Glomerular endothelial cell (primary cell): ENCODE measurements at regions not wholly inside any gene's neighbourhood (a gene's known extent, or its start where the extent isn't known, plus 50 kb on each side); places are given as distances from the start of the nearest gene placed in this dataset.

Experiments used
- DNase-seq: peaks from one replicate; pipeline ENCODE4 v3.0.0-alpha.2; 2011; ENCODE audit warnings: low read depth, low spot score; ENCODE audit errors: extremely low read depth

DNA sequence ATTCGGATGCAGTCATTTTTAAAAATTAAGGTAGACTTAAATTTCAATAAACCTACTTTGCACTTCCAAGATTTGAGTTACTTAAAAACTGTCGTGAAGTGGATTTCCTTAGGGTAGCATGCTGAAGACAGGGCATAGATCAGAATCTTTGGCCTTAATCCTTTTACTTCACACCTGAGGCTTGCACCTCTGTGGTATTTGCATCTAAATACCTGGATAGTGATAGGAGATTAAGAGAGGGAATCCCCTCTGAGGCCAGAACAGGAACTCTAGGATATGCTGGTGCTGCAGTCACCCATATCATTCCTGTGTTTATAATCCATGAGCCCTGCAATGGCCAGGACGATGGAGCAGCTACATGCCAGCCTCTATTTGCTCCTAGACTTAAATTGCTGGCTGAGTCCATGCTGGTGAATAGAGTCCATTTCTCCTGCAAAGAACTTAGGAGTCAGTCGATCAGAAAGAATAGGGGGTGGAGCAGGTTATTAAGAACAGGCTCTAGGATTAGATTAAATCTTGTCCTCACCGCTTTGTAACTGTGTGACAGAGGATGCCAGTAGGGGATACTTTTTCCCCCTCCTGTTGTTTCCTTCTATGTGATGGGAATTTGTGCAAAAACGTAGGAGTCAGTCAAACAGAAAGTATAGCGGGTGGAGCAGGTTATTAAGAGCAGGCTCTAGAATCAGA lies 333.6 kb downstream of the DUSP10 start:
- DNase-seq = no peak

DNA sequence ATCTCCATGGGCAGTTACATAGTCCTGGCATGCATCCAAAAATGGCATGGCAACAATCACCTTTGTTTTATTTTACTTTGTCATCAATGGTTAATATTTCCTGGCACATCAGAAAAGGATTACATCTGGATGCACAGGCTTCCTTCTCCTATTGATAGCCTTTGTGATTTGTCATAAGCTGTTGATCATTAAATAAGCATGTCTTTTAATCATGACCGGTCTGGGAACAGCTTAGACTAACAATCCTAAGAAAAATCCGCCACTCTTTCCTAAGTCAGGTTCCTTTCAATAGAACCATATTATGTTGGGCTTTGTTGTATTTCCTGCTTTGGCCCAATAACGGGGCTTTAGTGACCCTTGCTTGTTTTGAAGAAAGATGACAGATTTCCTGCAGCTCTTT lies 330.6 kb downstream of the DUSP10 start:
- no peak for DNase-seq

DNA sequence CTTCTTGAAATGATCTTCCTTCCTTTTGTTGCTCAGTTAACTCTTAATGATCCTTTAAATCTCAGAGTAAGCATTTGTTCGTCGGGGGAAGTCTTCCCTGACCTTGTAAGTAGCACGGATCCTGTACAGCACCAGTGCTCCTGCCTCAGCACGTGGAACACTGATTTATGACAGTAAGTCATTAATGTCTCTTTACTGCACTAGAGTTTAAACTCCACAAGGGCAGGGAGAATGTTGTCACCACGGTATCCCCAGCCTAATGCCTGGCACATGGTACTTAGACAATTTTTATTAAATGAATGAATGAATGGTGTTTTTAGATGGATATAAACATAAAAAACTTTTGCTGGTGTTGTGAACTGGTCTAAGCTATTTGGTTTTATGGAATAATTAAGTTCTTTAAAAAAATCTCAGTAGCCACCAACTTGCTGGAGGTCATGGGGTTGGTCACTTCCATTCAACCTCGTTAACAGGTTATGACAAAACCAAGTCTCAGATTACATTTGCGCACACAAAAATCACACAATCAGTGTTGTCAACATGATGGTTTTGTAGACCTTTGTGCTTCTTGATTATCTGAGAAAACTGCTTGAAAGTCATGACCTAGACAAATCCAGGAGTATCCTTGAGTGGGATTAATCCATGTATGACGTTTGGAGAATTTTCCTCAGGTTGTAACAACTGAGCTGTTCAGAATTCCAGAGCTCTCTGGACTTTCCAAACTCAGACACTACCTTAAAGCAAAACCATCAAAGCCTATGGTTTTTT lies 326.9 kb downstream of the DUSP10 start:
- DNase-seq = no peak

DNA sequence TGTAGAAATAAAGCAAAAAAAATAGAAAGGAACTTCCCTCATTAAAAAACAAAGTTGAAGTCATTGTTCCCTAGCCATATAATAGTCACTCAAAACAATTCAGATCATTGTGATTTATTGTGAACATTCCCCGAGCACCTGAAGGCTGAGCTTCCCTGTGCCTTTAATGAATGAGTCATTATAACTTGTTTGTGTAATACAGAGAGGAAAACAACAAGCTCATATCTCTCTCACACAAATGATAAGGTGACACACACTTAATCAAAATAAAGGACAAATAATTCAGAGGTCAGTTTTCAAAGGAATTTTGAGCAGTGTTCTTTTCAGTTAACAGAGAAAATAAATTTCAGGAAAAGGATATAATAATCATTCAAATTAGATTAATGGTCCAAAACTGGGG lies 326.2 kb downstream of the DUSP10 start:
- DNase-seq = no peak

DNA sequence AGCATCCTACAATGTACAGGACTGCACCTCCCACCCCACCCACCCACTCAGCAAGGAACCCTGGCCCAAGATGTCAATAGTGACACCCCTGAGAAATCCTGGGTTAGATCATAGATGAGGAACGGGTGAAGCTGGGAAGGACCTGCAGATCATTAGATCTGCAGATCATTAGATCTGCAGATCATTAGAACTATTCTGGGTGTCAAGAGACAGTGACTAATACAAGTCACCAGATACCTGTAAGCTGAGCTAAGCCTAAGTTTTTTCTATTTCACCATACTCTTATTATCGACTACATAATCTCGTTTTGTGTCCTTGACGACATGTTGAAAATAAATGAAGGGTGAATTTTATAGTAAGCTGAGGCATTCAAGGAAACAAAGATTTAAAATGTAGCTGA lies 325.7 kb downstream of the DUSP10 start:
- DNase-seq = no peak

DNA sequence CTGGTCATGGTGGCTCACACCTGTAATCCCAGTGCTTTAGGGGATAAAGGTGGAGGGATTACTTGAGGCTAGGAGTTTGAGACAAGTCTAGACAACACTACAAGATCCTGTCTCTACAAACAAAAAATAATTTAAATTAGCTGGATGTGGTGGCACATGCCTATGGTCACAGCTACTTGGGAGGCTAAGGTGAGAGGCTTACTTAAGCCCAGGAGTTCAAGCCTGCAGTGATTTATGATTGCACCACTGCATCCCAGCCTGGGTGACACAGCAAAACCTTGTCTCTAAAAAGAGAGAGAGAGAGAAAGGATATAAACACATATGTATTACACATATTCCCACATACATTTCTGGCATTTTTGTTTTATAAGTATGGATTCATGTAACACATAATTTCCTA lies 325.2 kb downstream of the DUSP10 start:
- no peak for DNase-seq

DNA sequence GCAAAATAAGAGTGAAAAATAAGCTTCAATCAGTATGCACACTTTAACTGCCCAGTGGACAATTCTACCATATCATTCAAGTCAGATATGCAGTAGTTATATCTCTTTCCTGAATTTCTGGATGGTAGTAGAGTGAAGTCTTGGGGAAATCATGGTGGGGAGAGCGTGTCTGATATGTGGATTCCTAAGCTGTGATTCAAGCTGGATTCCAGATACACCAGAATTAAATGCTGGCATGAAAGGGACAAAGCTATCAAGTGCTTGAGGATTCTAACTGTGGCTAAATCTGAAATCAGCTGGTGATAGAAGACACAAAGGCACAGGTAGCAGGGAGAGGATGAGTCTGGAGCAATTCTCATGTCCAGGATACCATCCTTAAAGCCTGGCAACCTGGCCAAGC lies 323.5 kb downstream of the DUSP10 start:
- DNase-seq = no peak

DNA sequence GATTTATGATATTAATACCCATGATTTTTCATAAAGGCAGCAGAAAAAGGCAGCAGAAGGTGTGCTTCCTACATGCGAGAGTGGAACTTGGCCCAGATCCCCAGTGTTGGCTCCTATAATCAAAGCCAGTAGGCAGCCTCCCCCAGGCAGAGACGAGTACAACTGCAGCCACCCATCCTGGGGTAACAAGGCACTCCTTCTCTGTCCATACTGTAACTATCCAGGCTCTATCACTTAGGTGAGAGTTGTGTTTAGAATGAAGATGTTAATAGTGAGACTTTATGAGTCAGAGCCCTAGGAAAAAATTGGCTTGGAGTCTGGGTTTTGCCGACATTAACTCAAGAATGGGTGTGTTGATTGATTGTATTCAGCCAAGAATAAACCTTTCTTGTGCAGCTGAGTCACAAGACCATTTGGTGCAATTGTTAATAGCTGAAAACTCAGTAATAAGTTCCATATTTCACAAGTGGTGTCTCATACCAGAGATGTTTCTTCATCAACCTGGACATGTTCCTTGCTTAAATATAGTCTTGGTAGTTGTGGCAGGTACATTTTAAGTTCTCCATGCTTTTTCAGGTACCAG lies 322.3 kb downstream of the DUSP10 start:
- DNase-seq = no peak

DNA sequence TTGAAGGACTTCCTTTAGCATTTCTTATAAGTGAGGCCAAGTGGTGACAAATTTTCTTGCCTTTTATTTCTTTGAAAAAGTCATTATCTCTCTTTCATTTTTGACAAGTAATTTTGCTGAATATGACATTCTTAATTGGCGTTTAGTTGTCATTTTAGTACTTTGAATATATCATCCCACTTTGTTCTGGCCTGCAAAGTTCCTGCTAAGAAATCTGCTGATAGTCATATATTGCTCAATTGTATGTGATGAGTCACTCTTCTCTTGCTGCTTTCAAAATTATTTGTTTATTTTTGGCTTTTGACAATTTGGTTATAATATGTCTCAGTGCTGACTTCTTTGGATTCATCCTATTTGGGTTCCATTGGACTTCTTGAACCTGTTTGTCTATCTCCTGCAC lies 312.6 kb downstream of the DUSP10 start:
- no peak for DNase-seq

DNA sequence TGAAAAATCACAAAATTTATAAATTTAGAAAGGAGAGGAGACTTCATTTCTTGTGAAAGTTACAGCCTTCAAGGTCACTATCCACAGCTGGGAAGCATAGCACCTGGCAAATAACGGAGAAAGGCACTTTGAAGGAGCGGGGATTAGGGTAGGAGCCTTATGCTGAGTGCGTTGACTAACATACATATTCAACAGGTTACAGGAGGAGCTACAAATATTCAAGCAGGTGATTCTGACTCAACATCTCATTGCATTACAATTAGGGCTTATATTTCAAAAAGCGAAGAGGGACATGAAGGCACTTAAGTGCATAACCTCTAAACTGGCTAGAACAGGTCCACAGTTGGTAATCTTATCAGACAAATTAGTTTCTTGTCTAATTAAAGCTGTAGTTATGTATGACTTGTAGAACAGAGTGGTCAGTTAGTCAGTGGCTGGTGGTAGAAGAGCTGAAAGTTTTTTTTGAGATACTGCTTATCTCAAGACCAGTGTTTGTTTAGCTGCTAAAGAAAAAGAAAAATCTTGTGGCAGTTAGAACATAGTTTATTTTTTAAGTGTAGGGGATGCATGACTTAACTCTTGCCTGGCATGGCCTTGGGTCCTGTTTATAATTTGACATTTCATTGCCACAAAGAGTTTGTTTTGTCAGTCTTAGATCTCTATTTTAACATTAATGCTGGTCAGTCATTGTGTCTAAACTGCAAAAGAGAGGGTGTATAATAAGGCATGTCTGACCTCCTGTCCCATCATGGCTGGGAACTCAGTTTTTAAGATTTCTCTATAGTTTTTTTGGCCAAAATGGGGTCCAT lies 311.5 kb downstream of the DUSP10 start:
- DNase-seq = no peak

DNA sequence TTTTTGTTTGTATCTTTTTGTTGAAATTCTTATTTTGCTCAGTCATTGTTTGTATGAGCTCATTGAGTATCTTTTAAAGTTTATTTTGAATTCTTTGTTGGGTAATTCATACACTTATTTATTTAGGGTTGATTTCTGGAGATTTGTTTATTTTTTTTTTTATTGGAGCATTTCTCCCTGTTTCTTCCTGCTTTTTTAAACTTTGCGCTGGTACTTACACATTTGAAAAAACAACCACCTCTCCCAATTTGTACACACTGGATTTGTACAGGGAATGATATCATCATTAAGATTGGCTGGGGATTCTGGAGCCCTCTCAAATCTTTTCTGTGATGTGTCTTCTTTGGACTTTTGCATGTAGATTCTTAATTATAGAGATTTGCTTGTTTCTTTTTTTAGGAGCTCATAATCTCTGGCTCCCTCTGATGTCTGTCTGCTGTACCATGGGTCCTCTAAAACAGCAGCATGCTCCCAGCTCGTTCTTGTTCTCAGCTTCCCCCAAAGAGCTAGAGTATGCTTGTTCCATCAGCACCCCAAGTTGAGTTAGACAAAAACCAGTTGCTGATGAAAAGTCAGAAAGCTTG lies 310.7 kb downstream of the DUSP10 start:
- DNase-seq = no peak

DNA sequence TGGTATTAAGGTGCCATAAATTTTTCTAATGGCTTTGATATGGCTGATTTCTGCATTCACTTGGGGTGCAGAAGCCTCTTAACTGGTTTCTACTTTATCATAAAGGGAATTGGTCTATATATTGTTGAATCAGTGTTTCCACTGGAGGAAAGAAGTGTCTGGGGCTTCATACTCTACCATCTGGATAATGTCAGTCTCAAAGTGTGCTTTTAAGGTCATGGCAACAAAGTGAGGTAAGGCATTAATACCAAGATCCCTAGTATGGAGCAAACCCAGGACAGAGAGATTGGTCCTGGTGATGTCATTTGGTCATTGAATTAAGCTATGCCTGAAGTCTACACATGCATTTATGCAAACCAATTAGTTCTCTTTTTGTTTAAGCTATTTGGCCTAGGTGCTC lies 309.9 kb downstream of the DUSP10 start:
- no peak for DNase-seq

DNA sequence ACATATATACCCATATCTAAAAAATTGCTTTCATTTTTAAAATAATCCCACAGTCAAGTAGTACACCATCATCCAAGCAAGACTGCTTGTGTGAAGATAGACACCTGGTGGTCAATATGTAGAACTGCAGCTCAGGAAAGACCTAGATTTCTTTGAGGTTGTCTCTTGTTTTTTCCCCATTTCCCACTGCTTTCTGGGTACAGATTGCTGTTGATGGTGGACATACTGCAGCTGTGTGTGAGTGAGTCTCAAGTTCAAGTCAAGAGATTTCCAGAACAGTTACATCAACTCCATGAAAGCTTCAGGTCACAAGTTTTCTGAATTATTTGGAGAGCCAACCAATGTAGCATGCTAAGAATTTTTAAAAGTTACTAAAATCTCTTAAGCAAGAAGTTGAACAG lies 306.4 kb downstream of the DUSP10 start:
- peak; percentile 48 for DNase-seq

DNA sequence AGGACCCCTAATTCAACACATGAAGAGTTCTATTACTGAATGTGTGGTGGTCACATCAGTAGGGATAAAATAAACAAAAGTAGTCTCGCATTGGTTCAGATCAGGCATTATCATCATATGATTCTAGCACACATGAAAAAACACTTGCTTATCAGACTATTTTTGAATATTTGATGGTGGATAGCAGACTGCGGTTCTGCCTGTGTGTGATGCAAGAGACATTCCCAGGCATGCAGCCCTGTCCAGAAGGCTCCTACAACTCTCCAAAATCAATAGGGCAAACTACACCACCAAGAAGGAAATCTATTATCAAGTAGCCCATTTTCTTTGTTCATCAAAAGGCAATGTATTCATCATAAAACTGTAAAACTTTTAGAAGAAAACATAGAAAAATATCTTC lies 304.7 kb downstream of the DUSP10 start:
- no peak for DNase-seq

DNA sequence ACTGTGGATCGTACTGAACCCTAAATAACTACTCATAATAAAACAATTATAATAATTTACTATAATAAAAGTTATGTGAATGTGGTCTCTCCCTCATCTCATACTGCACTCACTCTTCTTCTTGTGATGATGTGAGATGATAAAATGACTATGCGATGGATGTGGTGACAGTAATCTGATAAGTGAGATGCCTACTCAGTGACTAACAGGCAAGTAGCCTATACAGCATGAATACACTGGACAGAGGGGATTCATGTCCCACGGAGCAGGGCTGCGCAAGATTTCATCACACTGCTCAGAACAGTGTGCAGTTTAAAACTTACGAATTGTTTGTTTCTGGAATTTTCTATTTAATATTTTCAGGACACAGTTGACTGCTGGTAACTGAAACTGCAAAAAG lies 304.0 kb downstream of the DUSP10 start:
- DNase-seq = no peak

DNA sequence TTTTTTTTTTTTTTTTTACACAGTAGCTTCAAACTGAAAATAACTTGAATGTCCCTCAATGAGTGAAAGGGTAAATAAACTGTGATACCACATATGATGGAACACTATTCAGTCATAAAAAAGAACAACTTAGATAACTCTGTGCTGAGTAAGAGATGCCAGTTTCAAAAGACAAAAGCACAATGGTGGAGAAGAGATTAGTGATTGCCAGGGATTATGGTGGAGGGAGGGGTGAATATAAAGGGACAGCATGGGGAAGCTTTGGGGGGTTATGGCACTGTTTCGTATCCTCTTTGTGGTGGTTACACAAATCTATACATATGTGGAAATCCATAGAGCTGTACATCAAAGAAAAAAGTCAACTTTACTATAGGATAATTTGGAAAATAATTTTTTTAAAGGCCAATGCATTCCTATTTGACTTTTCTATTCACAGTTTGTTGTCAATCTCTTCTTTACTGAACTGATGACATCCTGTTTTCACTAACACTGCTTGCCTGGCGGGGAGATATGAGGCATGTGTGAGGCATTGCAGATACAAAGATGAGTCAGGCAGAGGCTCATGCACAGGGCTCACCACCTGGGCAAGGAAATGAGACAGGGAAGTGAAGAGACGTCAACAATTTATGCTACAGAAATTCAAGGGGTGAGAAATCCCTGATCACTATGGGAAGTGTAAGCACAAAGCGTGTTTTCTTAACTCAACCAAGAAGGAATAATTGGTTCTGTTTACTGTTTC lies 302.7 kb downstream of the DUSP10 start:
- peak; percentile 72 for DNase-seq

DNA sequence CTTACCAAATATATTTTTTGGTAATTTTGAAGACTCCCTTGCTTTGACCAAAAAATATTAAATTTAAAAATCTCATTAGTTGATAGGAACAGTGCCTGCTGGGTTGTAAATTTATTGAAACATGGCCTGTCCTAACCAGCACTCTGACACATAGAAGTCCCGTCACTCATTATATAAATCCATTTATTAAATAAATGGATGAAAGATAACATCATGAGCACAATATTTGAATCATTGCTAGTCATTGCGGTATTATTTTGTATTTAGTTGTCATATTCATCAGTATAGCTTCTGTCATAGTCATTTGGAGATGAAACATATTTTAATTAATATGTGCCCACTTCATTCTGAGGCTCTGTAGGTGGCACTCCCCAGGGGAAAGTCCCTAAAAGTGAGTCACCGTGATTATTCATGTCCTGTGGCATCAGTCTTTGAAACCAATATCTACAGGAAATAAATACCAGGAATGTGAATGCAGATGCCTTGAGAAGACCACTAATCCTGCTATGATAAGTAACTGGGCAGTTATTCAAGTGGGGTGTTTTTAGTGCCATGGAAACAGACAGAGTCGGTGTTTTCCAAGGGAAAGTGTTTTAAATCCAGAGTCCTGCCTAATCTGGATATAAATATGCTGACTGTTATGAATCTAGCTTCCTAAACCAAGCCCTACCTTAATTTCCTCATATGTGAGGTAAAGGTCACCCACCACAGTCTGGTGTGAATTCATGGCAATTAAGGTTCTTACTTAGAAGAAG lies 302.0 kb downstream of the DUSP10 start:
- DNase-seq = peak; percentile 93

DNA sequence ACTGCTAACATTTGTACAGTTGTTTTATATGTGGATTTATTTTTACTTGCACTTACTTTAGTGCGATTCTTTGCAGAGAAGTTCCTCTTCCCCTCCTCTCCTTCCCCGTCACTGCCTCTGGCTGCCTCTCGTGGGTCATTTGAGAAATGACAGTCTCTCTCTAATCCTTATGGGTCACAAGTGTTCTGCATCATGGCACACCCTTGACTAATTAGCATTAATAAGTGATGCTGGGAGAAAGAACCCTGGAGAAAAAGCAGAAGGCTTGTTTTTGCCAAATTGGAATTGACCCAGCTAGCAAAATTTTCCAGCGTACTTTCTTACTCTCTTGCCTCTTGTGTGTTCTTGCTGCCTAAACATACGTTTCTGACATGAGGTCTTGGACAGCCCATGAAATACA lies 301.2 kb downstream of the DUSP10 start:
- no peak for DNase-seq

DNA sequence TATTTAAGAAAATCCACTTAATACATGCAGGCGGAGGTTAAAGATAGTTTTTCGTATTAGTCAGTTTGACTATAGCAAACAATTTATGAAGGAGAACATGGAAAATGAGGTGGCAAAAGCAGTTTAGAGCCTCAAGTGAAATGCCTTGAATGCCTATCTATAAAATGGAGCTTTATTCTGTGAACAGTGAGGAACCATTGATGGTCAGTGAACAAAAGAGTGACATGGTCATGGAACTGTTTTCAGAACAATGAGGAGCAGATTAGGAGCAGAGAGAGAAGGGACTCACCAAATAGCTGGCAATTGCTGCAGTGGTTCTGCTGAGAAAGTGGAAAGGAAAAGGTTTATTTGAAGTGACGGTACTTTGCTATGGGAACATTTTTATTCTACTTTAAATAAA lies 299.8 kb downstream of the DUSP10 start:
- no peak for DNase-seq

DNA sequence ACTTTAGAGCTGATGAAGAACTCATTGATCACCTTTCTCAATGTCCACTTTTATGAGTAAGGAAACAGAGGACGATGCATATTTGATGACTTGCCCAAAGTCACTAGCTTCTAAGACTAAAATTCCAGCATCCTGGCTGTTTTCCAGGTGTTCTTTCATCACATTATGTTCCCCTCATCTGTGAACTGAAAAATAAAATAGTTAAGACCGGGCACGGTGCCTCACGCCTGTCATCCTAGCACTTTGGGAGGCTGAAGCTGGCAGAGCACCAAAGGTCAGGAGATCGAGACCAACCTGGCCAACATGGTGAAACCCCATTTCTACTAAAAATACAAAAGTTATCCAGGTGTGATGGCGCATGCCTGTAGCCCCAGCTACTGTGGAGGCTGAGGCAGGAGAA lies 297.5 kb downstream of the DUSP10 start:
- no peak for DNase-seq
